ENCODE measurements at regions not wholly inside any gene's neighbourhood (a gene's known extent, or its start where the extent isn't known, plus 50 kb on each side); places are given as distances from the start of the nearest gene placed in this dataset.

DNA sequence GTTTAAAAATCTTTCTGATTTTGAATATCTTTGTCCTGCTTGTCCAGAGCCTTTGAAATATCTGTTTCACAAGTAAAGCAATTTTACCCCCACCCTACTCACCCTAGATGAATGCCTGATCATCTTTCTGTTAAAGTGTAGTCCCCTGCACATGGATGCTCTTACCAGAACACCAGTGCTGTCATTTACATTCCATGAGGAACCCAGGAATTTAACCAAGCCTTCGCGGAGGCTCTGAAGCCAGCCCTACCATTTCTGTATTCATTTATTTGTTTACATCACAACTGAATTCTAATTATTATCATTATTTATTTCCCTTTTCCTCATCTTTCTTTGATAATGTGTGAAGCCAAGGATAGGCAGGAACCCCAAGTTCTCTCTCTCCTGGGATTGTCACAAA lies 167.8 kb upstream of the MYO3A start:
- no peak for TF ChIP-seq POLR2A (IDR thresholded peaks at IDR 0.05)
- TF ChIP-seq, protein P1, sequence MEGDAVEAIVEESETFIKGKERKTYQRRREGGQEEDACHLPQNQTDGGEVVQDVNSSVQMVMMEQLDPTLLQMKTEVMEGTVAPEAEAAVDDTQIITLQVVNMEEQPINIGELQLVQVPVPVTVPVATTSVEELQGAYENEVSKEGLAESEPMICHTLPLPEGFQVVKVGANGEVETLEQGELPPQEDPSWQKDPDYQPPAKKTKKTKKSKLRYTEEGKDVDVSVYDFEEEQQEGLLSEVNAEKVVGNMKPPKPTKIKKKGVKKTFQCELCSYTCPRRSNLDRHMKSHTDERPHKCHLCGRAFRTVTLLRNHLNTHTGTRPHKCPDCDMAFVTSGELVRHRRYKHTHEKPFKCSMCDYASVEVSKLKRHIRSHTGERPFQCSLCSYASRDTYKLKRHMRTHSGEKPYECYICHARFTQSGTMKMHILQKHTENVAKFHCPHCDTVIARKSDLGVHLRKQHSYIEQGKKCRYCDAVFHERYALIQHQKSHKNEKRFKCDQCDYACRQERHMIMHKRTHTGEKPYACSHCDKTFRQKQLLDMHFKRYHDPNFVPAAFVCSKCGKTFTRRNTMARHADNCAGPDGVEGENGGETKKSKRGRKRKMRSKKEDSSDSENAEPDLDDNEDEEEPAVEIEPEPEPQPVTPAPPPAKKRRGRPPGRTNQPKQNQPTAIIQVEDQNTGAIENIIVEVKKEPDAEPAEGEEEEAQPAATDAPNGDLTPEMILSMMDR (IDR thresholded peaks at IDR 0.05), result no peak
- TF ChIP-seq POLR2AphosphoS5 (IDR thresholded peaks at IDR 0.05; ENCODE audit: insufficient read depth in 1 of 2, low read depth in 1 of 2), result no peak
